ENCODE measurements at regions not wholly inside any gene's neighbourhood (a gene's known extent, or its start where the extent isn't known, plus 50 kb on each side); places are given as distances from the start of the nearest gene placed in this dataset.

- Histone ChIP-seq H3K27ac (ENCODE audit: low read length) (no peak overlapping the region), H3K27me3 (ENCODE audit: control insufficient read depth, insufficient read depth, low read length) (no peaks in the 10 kb centered on the region), H3K36me3 (ENCODE audit: control insufficient read depth, insufficient read depth, low read length) (no peaks in the 10 kb centered on the region), H3K9me3 (ENCODE audit: control insufficient read depth, insufficient read depth, low read length) (no peaks in the 10 kb centered on the region), H3K4me3 (ENCODE audit: low read length) (no peak overlapping the region), H3K4me1 (ENCODE audit: control insufficient read depth, insufficient read depth, low read length) (no peaks in the 10 kb centered on the region)
- intact Hi-C loops (cut with micrococcal nuclease) = no loop called here
- WGBS (ENCODE audit: insufficient coverage) = 84% methylated on average over 17 of the region's 17 CpGs
- no peaks in the 10 kb centered on the region for H3K9me3 Mint-ChIP-seq
- H3K36me3 Mint-ChIP-seq = no peaks in the 10 kb centered on the region
- no peak overlapping the region for H3K27ac Mint-ChIP-seq
- DNase-seq (no peak), ATAC-seq (no peak)
- H3K4me1 Mint-ChIP-seq = peaks cover 5 to 9% of the 10 kb centered on the region in 2 donors
- H3K27me3 Mint-ChIP-seq (ENCODE audit: low read depth in 2 of 2) = peaks cover 12 to 32% of the 10 kb centered on the region in 2 donors
- TF ChIP-seq CTCF (IDR thresholded peaks at IDR 0.05) = no peak
- H3K4me3 Mint-ChIP-seq = no peak overlapping the region
Measured at GRCh38 chr9:16202914-16203728, 650.3 kb downstream of the CCDC171 start.

DNA sequence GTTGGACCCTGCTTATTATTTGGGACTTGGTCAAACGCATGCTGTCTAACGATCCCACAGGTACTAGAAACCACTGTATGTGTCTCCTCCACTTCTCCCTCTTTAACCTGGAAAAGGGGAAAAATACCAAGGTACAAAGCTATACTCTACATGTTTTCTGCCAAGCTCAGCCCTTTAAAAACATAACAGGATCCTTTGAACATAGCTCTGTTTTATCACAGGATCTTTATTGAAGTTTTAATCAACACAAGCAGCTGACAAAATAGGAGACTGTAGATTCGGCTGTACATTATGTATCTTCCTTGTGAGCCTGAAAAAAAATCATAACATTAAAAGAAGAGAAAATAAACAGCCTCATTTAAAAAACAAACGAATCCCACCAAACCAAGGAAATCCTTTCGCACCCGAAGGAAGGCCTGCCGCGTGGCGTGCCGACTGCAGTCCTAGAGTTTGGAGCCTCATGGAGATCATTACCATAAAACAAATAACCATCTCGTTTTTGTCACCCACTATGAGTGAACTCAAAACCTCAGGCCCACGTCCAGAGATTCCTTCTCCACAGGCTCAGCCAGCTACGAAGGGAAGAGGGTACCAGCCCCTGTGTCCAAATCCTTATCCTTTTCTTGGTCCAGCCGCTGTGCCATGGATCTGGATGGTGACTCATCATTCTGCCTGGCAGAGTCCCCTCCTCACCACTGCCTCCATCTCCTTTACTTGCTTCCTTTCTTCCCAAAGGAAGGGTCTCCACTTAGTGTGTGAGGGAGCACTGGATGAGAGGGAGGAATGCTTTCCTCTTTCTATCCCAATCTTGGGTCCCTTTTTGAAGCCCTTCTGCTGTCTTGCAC is 651.1 kb downstream of the CCDC171 start:
- DNase-seq (no peak), ATAC-seq (no peak)
- WGBS (ENCODE audit: insufficient coverage) = 90% methylated on average over 14 of the region's 14 CpGs
- no peaks in the 10 kb centered on the region for H3K36me3 ChIP-seq (ENCODE audit: control insufficient read depth, insufficient read depth, low read length)
- peaks cover 12 to 27% of the 10 kb centered on the region in 2 donors for H3K27me3 Mint-ChIP-seq (ENCODE audit: low read depth in 2 of 2)
- TF ChIP-seq CTCF (IDR thresholded peaks at IDR 0.05) = no peak
- peaks cover 5 to 9% of the 10 kb centered on the region in 2 donors for H3K4me1 Mint-ChIP-seq
- H3K4me3 ChIP-seq (ENCODE audit: low read length) = no peak overlapping the region
- no peaks in the 10 kb centered on the region for H3K9me3 Mint-ChIP-seq
- no peak overlapping the region for H3K4me3 Mint-ChIP-seq
- no peak overlapping the region for H3K27ac Mint-ChIP-seq
- H3K36me3 Mint-ChIP-seq = no peaks in the 10 kb centered on the region
- no peaks in the 10 kb centered on the region for H3K27me3 ChIP-seq (ENCODE audit: control insufficient read depth, insufficient read depth, low read length)
- intact Hi-C loops (cut with micrococcal nuclease) = no loop called here
- no peaks in the 10 kb centered on the region for H3K4me1 ChIP-seq (ENCODE audit: control insufficient read depth, insufficient read depth, low read length)
- no peaks in the 10 kb centered on the region for H3K9me3 ChIP-seq (ENCODE audit: control insufficient read depth, insufficient read depth, low read length)
- no peak overlapping the region for H3K27ac ChIP-seq (ENCODE audit: low read length)

GRCh38 chr9:16205455-16205854 is 652.6 kb downstream of the CCDC171 start:
- no peaks in the 10 kb centered on the region for H3K36me3 ChIP-seq (ENCODE audit: control insufficient read depth, insufficient read depth, low read length)
- intact Hi-C loops (cut with micrococcal nuclease) = no loop called here
- DNase-seq (no peak), ATAC-seq (no peak)
- no peak overlapping the region for H3K4me3 Mint-ChIP-seq
- no peak for TF ChIP-seq CTCF (IDR thresholded peaks at IDR 0.05)
- no peaks in the 10 kb centered on the region for H3K27me3 ChIP-seq (ENCODE audit: control insufficient read depth, insufficient read depth, low read length)
- H3K27ac ChIP-seq (ENCODE audit: low read length) = no peak overlapping the region
- no peak overlapping the region for H3K4me3 ChIP-seq (ENCODE audit: low read length)
- no peaks in the 10 kb centered on the region for H3K9me3 ChIP-seq (ENCODE audit: control insufficient read depth, insufficient read depth, low read length)
- WGBS (ENCODE audit: insufficient coverage) = 85% methylated on average over 2 of the region's 2 CpGs
- H3K9me3 Mint-ChIP-seq = no peaks in the 10 kb centered on the region
- peaks cover 12 to 27% of the 10 kb centered on the region in 2 donors for H3K27me3 Mint-ChIP-seq (ENCODE audit: low read depth in 2 of 2)
- no peak overlapping the region for H3K27ac Mint-ChIP-seq
- H3K36me3 Mint-ChIP-seq = no peaks in the 10 kb centered on the region
- H3K4me1 ChIP-seq (ENCODE audit: control insufficient read depth, insufficient read depth, low read length) = no peaks in the 10 kb centered on the region
- peaks cover 5 to 9% of the 10 kb centered on the region in 2 donors for H3K4me1 Mint-ChIP-seq
